HepG2 (cell line): ENCODE measurements at regions not wholly inside any gene's neighbourhood (a gene's known extent, or its start where the extent isn't known, plus 50 kb on each side); places are given as distances from the start of the nearest gene placed in this dataset.

Source experiments
- ATAC-seq: fragments of 200-7000 bp; cut with Tn5 transposase; 3 replicates; pipeline ENCODE4 v1.9.1; 2020; ENCODE audit warnings: mild to moderate bottlenecking, moderate library complexity
- BruUV-seq: library from RNA; stranded (reverse); fragments of 400-500 nt; replicated peaks from 2 replicates; lab custom pipeline; 2021; lab: Mats Ljungman, UMichigan
- CTCF ChIA-PET: fragments of 300-600 bp; formaldehyde crosslinking; extraction: SDS; loops from one replicate; lab custom pipeline; 2021; ENCODE audit warnings: low total read pairs, inconsistent platforms, low intra/inter-chr PET ratio; lab: Yijun Ruan, JAX
- POLR2A ChIA-PET: fragments of 350-600 bp; sonication (Branson Sonifier 250); formaldehyde crosslinking; loops from one replicate; lab custom pipeline; 2020; ENCODE audit warnings: antibody characterized with exemption, inconsistent platforms; lab: Yijun Ruan, JAX
- DNase-seq: peaks from one replicate; pipeline ENCODE4 v3.0.0-alpha.2; 2015; ENCODE audit warnings: low spot score
- FAIRE-seq: peaks from 3 replicates; lab custom pipeline; 2011; peaks lifted over from hg19 to GRCh38; lab: Jason Lieb, UNC
- H2AFZ ChIP-seq: one replicate; pipeline ENCODE4 v1.6.1; 2011; ENCODE audit warnings: low read length, inconsistent platforms
- H3K27ac ChIP-seq: fragments of 300-600 bp; 3 replicates; pipeline ENCODE4 v1.8.0; 2011; ENCODE audit warnings: mixed run types, mild to moderate bottlenecking, mixed read lengths, low read length, inconsistent platforms; ENCODE audit not compliant: insufficient read depth; ENCODE audit errors: extremely low read length
- H3K27me3 ChIP-seq, 2 experiments: fragments of 200-600 bp in 1 of 2; 2 replicates in 1 of 2; 3 replicates in 1 of 2; pipeline versions ENCODE4 v1.6.0 to v1.8.0; 2011; ENCODE audit warnings: low read length in 2 of 2, mild to moderate bottlenecking in 2 of 2, moderate library complexity in 2 of 2, inconsistent platforms in 1 of 2; ENCODE audit not compliant: insufficient read depth in 2 of 2, control insufficient read depth in 1 of 2
- H3K36me3 ChIP-seq, 2 experiments: fragments of 200-600 bp in 1 of 2; replicated peaks in 1 of 2; 2 replicates in 1 of 2; 3 replicates in 1 of 2; pipeline versions ENCODE4 v1.5.1 to v1.8.0; 2011; ENCODE audit warnings: low read length in 2 of 2, inconsistent platforms in 1 of 2; ENCODE audit not compliant: insufficient read depth in 2 of 2, control insufficient read depth in 1 of 2
- H3K4me1 ChIP-seq: 2 replicates; pipeline ENCODE4 v1.5.1; 2012; ENCODE audit warnings: low read length, inconsistent platforms; ENCODE audit not compliant: insufficient read depth
- H3K4me2 ChIP-seq: 2 replicates; pipeline ENCODE4 v1.6.0; 2011; ENCODE audit warnings: low read depth, low read length, inconsistent platforms
- H3K4me3 ChIP-seq, 3 experiments: fragments of 200-600 bp in 1 of 3; sonication (generic), shearing (Covaris generic) in 1 of 3; replicated peaks in 1 of 3; 2 replicates each; pipeline ENCODE4 v1.5.1; 2011 to 2016; ENCODE audit warnings: low read length in 3 of 3, inconsistent platforms in 2 of 3, low read depth in 2 of 3, mild to moderate bottlenecking in 2 of 3, control low read depth in 1 of 3, mixed read lengths in 1 of 3; ENCODE audit not compliant: insufficient read depth in 1 of 3
- H3K79me2 ChIP-seq: one replicate; pipeline ENCODE4 v1.6.1; 2011; ENCODE audit warnings: low read length, inconsistent platforms; ENCODE audit not compliant: insufficient read depth
- H3K9ac ChIP-seq: 2 replicates; pipeline ENCODE4 v1.6.0; 2011; ENCODE audit warnings: mild to moderate bottlenecking, low read depth, low read length, inconsistent platforms; ENCODE audit not compliant: insufficient read depth
- H3K9me3 ChIP-seq: 2 replicates; pipeline ENCODE4 v1.5.1; 2012; ENCODE audit warnings: mild to moderate bottlenecking, low read length
- H4K20me1 ChIP-seq: 2 replicates; pipeline ENCODE4 v1.6.0; 2011; ENCODE audit warnings: inconsistent platforms, mild to moderate bottlenecking, low read length, moderate library complexity; ENCODE audit not compliant: insufficient read depth
- BORCS8-MEF2B ChIP-seq: sonication (generic); formaldehyde crosslinking; IDR thresholded peaks from 2 replicates; pipeline ENCODE4 v1.8.0; 2022; ENCODE audit warnings: mild to moderate bottlenecking, missing genetic modification reagents
- CBX1 ChIP-seq: IDR thresholded peaks from one replicate; pipeline ENCODE4 v1.6.1; 2016; ENCODE audit warnings: antibody characterized with exemption, low read depth
- HMGXB4 ChIP-seq, 2 experiments: sonication (generic) in 1 of 2; formaldehyde crosslinking in 1 of 2; IDR thresholded peaks; 2 replicates each; pipeline versions ENCODE4 v1.4.0 to v1.6.1; 2018 to 2020; ENCODE audit warnings: missing genetic modification reagents in 2 of 2, borderline replicate concordance in 1 of 2, low read depth in 1 of 2, mild to moderate bottlenecking in 1 of 2, missing biosample characterization in 1 of 2
- KDM3A ChIP-seq: IDR thresholded peaks from 2 replicates; pipeline ENCODE4 v1.6.1; 2018; ENCODE audit warnings: low read depth, missing compliant biosample characterization
- PBX3 ChIP-seq: sonication (generic); formaldehyde crosslinking; IDR thresholded peaks from 2 replicates; pipeline ENCODE4 v1.8.1; 2023; ENCODE audit warnings: missing genetic modification reagents, inconsistent platforms, borderline replicate concordance
- YY1 ChIP-seq: IDR thresholded peaks from 2 replicates; pipeline ENCODE4 v1.6.1; 2011; ENCODE audit warnings: low read length, low read depth, moderate library complexity, mild to moderate bottlenecking; ENCODE audit not compliant: insufficient read depth, insufficient replicate concordance
- ZNF136 ChIP-seq: sonication (generic); formaldehyde crosslinking; IDR thresholded peaks from 2 replicates; pipeline ENCODE4 v1.8.1; 2022; ENCODE audit warnings: low read depth, mild to moderate bottlenecking, moderate library complexity, missing genetic modification reagents
- WGBS: methylation state at CpG from one replicate; pipeline ENCODE4 v1.1.6; 2017; ENCODE audit warnings: low lambda C conversion rate; 5-methylcytosine and 5-hydroxymethylcytosine counted together
- in situ Hi-C: cut with HindIII; loops from 2 replicates; pipeline ENCODE4 v1.10.0; 2017; ENCODE audit warnings: low pct_unique_long_range_greater_than_20kb; ENCODE audit not compliant: extremely low pct_ligation_motif_present
- intact Hi-C: fragments of 100-400 bp; cut with micrococcal nuclease; formaldehyde crosslinking; loops from one replicate; pipeline ENCODE4 v1.10.0; 2022; ENCODE audit not compliant: unreplicated experiment
- TF ChIP-seq, protein P1 (sequence below): sonication (generic); formaldehyde crosslinking; IDR thresholded peaks from 2 replicates; pipeline ENCODE4 v1.4.0; 2020; ENCODE audit warnings: low read depth, mild to moderate bottlenecking, missing genetic modification reagents
- TF ChIP-seq, protein P2 (sequence below): sonication (generic); formaldehyde crosslinking; IDR thresholded peaks from 2 replicates; pipeline ENCODE4 v1.5.1; 2020; ENCODE audit warnings: missing genetic modification reagents, mild to moderate bottlenecking, borderline replicate concordance

GRCh38 chr5:90168399-90168798 lies 241.2 kb downstream of the CETN3 start:
- no peaks in the 10 kb centered on the region for H3K27me3 ChIP-seq
- no peak for TF ChIP-seq HMGXB4 (CRISPR knock-in tag; IDR thresholded peaks at IDR 0.05; ENCODE audit: borderline replicate concordance in 1 of 2, low read depth in 1 of 2)
- no peak for TF ChIP-seq BORCS8-MEF2B (CRISPR knock-in tag)
- no peak for TF ChIP-seq CBX1
- TF ChIP-seq YY1, result no peak
- no peak for TF ChIP-seq PBX3 (CRISPR knock-in tag)
- TF ChIP-seq, protein P1, sequence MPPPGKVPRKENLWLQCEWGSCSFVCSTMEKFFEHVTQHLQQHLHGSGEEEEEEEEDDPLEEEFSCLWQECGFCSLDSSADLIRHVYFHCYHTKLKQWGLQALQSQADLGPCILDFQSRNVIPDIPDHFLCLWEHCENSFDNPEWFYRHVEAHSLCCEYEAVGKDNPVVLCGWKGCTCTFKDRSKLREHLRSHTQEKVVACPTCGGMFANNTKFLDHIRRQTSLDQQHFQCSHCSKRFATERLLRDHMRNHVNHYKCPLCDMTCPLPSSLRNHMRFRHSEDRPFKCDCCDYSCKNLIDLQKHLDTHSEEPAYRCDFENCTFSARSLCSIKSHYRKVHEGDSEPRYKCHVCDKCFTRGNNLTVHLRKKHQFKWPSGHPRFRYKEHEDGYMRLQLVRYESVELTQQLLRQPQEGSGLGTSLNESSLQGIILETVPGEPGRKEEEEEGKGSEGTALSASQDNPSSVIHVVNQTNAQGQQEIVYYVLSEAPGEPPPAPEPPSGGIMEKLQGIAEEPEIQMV (CRISPR knock-in tag), result no peak
- TF ChIP-seq KDM3A (CRISPR knock-in tag), result no peak
- TF ChIP-seq, protein P2, sequence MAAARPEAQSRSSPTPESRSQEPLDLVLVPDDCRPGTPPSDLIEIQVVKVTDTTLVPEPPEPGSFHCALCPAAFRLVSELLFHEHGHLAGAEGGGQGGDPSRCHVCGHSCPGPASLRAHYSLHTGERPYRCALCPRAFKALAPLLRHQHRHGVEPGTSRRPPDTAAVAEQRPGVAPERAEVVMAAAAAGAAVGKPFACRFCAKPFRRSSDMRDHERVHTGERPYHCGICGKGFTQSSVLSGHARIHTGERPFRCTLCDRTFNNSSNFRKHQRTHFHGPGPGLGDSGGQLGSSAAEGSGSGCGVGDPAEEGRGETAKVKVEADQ (CRISPR knock-in tag), result no peak
- TF ChIP-seq ZNF136 (CRISPR knock-in tag), result no peak
- no TSS peak for BruUV-seq
- no peak for ATAC-seq
- H3K79me2 ChIP-seq, result no peaks in the 10 kb centered on the region
- H3K4me1 ChIP-seq, result no peaks in the 10 kb centered on the region; the same call in 1 of the 2 replicates
- no peak for FAIRE-seq
- ChIA-PET POLR2A (no interaction called here), CTCF (no interaction called here)
- no peak overlapping the region for H3K9ac ChIP-seq
- no peak for DNase-seq
- H3K4me3 ChIP-seq, result no peak overlapping the region
- no peak overlapping the region for H3K4me2 ChIP-seq
- 52% methylated on average over 2 of the region's 2 CpGs for WGBS
- H2AFZ ChIP-seq, result no peak overlapping the region
- H3K9me3 ChIP-seq, result no peaks in the 10 kb centered on the region
- H3K27ac ChIP-seq, result no peak overlapping the region
- no peaks in the 10 kb centered on the region for H3K36me3 ChIP-seq
- intact Hi-C loops, result no loop called here
- in situ Hi-C loops, result no loop called here
- H4K20me1 ChIP-seq, result no peaks in the 10 kb centered on the region
